OCI-LY3 (cell line): ENCODE measurements at regions not wholly inside any gene's neighbourhood (a gene's known extent, or its start where the extent isn't known, plus 50 kb on each side); places are given as distances from the start of the nearest gene placed in this dataset.

Experiments used
- CTCF ChIP-seq: fragments of 200-600, 300-600 bp; sonication (generic); IDR thresholded peaks from 2 replicates; pipeline ENCODE4 v1.5.1; 2014; ENCODE audit warnings: antibody characterized with exemption, low read length, low read depth
- EZH2phosphoT487 ChIP-seq: fragments of 200-600 bp; shearing (Covaris generic); IDR thresholded peaks from 2 replicates; pipeline ENCODE4 v1.6.1; 2018; ENCODE audit warnings: antibody characterized with exemption, mixed run types, low read depth

GRCh38 chr9:118222375-118222774 is 518.2 kb downstream of the TLR4 start:
- TF ChIP-seq EZH2phosphoT487 (no peak), CTCF (no peak)
